ENCODE measurements at regions not wholly inside any gene's neighbourhood (a gene's known extent, or its start where the extent isn't known, plus 50 kb on each side); places are given as distances from the start of the nearest gene placed in this dataset.

DNA sequence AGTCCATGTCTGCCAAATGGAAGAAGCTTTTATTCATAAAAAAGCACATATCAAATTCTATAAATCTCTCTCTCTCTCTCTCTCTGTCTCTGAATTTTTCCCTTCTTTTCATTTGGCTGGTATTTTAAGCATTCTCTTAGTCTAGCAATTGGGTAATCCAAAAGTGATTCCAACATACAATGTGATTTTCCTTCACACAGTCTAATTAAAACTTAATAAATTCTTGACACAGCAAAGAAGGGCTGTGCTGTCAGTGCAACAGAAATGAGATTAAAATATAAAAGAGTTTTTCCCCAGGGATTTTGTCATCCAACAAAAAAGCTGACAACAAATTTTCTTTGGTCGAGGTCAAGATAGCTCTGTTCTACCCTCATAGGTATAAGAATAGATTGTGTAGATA, 216.9 kb downstream of the CENPC start:
- no peak for TF ChIP-seq EZH2 (IDR thresholded peaks at IDR 0.05; ENCODE audit: low read length)
- TF ChIP-seq, protein P1, sequence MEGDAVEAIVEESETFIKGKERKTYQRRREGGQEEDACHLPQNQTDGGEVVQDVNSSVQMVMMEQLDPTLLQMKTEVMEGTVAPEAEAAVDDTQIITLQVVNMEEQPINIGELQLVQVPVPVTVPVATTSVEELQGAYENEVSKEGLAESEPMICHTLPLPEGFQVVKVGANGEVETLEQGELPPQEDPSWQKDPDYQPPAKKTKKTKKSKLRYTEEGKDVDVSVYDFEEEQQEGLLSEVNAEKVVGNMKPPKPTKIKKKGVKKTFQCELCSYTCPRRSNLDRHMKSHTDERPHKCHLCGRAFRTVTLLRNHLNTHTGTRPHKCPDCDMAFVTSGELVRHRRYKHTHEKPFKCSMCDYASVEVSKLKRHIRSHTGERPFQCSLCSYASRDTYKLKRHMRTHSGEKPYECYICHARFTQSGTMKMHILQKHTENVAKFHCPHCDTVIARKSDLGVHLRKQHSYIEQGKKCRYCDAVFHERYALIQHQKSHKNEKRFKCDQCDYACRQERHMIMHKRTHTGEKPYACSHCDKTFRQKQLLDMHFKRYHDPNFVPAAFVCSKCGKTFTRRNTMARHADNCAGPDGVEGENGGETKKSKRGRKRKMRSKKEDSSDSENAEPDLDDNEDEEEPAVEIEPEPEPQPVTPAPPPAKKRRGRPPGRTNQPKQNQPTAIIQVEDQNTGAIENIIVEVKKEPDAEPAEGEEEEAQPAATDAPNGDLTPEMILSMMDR (optimal IDR thresholded peaks at IDR 0.05 in 1 of 3, IDR thresholded peaks at IDR 0.05 in 1 of 3, conservative IDR thresholded peaks at IDR 0.05 in 1 of 3; ENCODE audit: extremely low read depth in 1 of 3, insufficient read depth in 2 of 3, low read length in 3 of 3): no peak
- dilution Hi-C loops (cut with MboI; ENCODE audit: extremely low pct_ligation_motif_present, low sequenced_read_pairs): no loop called here
- Histone ChIP-seq H3K4me1 (ENCODE audit: control insufficient read depth, extremely low read depth, insufficient read depth, low read length) (no peaks in the 10 kb centered on the region), H3K27me3 (ENCODE audit: control insufficient read depth, extremely low read depth, insufficient read depth, low read length) (no peaks in the 10 kb centered on the region), H3K9ac (ENCODE audit: control insufficient read depth, extremely low read depth, insufficient read depth, low read length) (no peak overlapping the region), H2AFZ (ENCODE audit: control insufficient read depth, low read length) (no peak overlapping the region), H3K4me2 (ENCODE audit: control insufficient read depth, extremely low read depth, insufficient read depth, low read depth, low read length) (no peak overlapping the region), H3K79me2 (ENCODE audit: control insufficient read depth, insufficient read depth, low read length) (no peaks in the 10 kb centered on the region), H3K9me3 (ENCODE audit: control insufficient read depth, low read depth, low read length) (no peaks in the 10 kb centered on the region), H3K36me3 (ENCODE audit: control insufficient read depth in 2 of 2, extremely low read depth in 1 of 2, insufficient read depth in 2 of 2, low read length in 2 of 2) (no peaks in the 10 kb centered on the region), H4K20me1 (ENCODE audit: control insufficient read depth, extremely low read depth, insufficient read depth, low read length) (no peaks in the 10 kb centered on the region), H3K4me3 (ENCODE audit: control insufficient read depth in 2 of 3, extremely low read depth in 1 of 3, insufficient read depth in 2 of 3, low read depth in 1 of 3, low read length in 3 of 3) (no peak overlapping the region), H3K9me1 (ENCODE audit: control insufficient read depth, extremely low read depth, insufficient read depth, low read length) (no peaks in the 10 kb centered on the region), H3K27ac (ENCODE audit: control insufficient read depth, insufficient read depth, low read length) (no peak overlapping the region)
- no peak for FAIRE-seq
- DNase-seq (ENCODE audit: low read depth, low spot score): no peak

DNA sequence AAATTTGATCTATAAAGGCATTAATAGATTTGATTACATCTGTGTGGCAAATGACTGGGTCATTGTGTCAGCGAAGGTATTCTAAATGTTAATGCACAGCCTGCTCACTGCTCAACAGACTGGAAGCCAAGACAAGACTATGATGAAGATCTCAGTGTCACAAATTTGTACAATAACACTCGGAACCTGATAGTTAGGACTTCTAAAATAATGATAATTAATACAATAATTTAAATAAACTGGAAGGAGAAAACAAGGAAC, 217.4 kb downstream of the CENPC start:
- H3K9ac ChIP-seq (ENCODE audit: control insufficient read depth, extremely low read depth, insufficient read depth, low read length): no peak overlapping the region
- no peak overlapping the region for H3K27ac ChIP-seq (ENCODE audit: control insufficient read depth, insufficient read depth, low read length)
- H3K4me2 ChIP-seq (ENCODE audit: control insufficient read depth, extremely low read depth, insufficient read depth, low read depth, low read length): no peak overlapping the region
- H4K20me1 ChIP-seq (ENCODE audit: control insufficient read depth, extremely low read depth, insufficient read depth, low read length): no peaks in the 10 kb centered on the region
- DNase-seq (ENCODE audit: low read depth, low spot score) (no peak), FAIRE-seq (no peak)
- dilution Hi-C loops (cut with MboI; ENCODE audit: extremely low pct_ligation_motif_present, low sequenced_read_pairs): no loop called here
- H3K4me1 ChIP-seq (ENCODE audit: control insufficient read depth, extremely low read depth, insufficient read depth, low read length): no peaks in the 10 kb centered on the region
- TF ChIP-seq, protein P1 (optimal IDR thresholded peaks at IDR 0.05 in 1 of 3, IDR thresholded peaks at IDR 0.05 in 1 of 3, conservative IDR thresholded peaks at IDR 0.05 in 1 of 3; ENCODE audit: extremely low read depth in 1 of 3, insufficient read depth in 2 of 3, low read length in 3 of 3): no peak
- no peak for TF ChIP-seq EZH2 (IDR thresholded peaks at IDR 0.05; ENCODE audit: low read length)
- H3K9me1 ChIP-seq (ENCODE audit: control insufficient read depth, extremely low read depth, insufficient read depth, low read length): no peaks in the 10 kb centered on the region
- no peak overlapping the region for H3K4me3 ChIP-seq (ENCODE audit: control insufficient read depth in 2 of 3, extremely low read depth in 1 of 3, insufficient read depth in 2 of 3, low read depth in 1 of 3, low read length in 3 of 3)
- no peaks in the 10 kb centered on the region for H3K79me2 ChIP-seq (ENCODE audit: control insufficient read depth, insufficient read depth, low read length)
- H3K36me3 ChIP-seq (ENCODE audit: control insufficient read depth in 2 of 2, extremely low read depth in 1 of 2, insufficient read depth in 2 of 2, low read length in 2 of 2): no peaks in the 10 kb centered on the region
- no peaks in the 10 kb centered on the region for H3K27me3 ChIP-seq (ENCODE audit: control insufficient read depth, extremely low read depth, insufficient read depth, low read length)
- H3K9me3 ChIP-seq (ENCODE audit: control insufficient read depth, low read depth, low read length): no peaks in the 10 kb centered on the region
- H2AFZ ChIP-seq (ENCODE audit: control insufficient read depth, low read length): no peak overlapping the region

All from keratinocyte (primary cell).